GM18858 (cell line): ENCODE measurements at regions not wholly inside any gene's neighbourhood (a gene's known extent, or its start where the extent isn't known, plus 50 kb on each side); places are given as distances from the start of the nearest gene placed in this dataset.
"Not testable (repeated sequence)": the region's sequence is repeated elsewhere in the genome, so short reads cannot be mapped to it uniquely, and the experiment has no call there.

ENCODE experiments used
- ATAC-seq: cut with Tn5 transposase; IDR thresholded peaks from one replicate; pipeline ENCODE4 v1.9.1; 2021; ENCODE audit not compliant: unreplicated experiment

GRCh38 chr16:85220125-85220839 is 108.0 kb upstream of the CIBAR2 start:
- ATAC-seq, result no peak

GRCh38 chr16:85220964-85221731 is 108.9 kb upstream of the CIBAR2 start:
- ATAC-seq, result no peak

GRCh38 chr16:85221771-85222154 is 109.5 kb upstream of the CIBAR2 start:
- ATAC-seq, result no peak

- ATAC-seq, result no peak
Observed at GRCh38 chr16:85222155-85222863, 110.0 kb upstream of the CIBAR2 start.

GRCh38 chr16:85225257-85225656 is 113.0 kb upstream of the CIBAR2 start:
- no peak for ATAC-seq

GRCh38 chr16:85225721-85226120 is 113.4 kb upstream of the CIBAR2 start:
- ATAC-seq, result no peak

GRCh38 chr16:85227084-85227945 is 115.0 kb upstream of the CIBAR2 start:
- ATAC-seq, result peak; percentile 70

GRCh38 chr16:85227946-85228862 is 115.9 kb upstream of the CIBAR2 start:
- ATAC-seq, result peak; percentile 2

GRCh38 chr16:85228970-85229430 is 116.7 kb upstream of the CIBAR2 start:
- ATAC-seq, result no peak

GRCh38 chr16:85229869-85230462 is 117.7 kb upstream of the CIBAR2 start:
- ATAC-seq, result no peak

- not testable (repeated sequence) for ATAC-seq
Observed at GRCh38 chr16:85230764-85231383, 118.6 kb upstream of the CIBAR2 start.

- no peak for ATAC-seq
Observed at GRCh38 chr16:85231959-85232358, 119.7 kb upstream of the CIBAR2 start.

- ATAC-seq, result no peak
Observed at GRCh38 chr16:85232369-85233142, 120.3 kb upstream of the CIBAR2 start.

GRCh38 chr16:85233516-85233915 is 121.2 kb upstream of the CIBAR2 start:
- no peak for ATAC-seq

GRCh38 chr16:85234310-85235204 is 122.3 kb upstream of the CIBAR2 start:
- no peak for ATAC-seq

- ATAC-seq, result no peak
Observed at GRCh38 chr16:85235991-85236817, 123.9 kb upstream of the CIBAR2 start.
